Progenitor cell of endocrine pancreas (in vitro differentiated cells): ENCODE measurements at regions not wholly inside any gene's neighbourhood (a gene's known extent, or its start where the extent isn't known, plus 50 kb on each side); places are given as distances from the start of the nearest gene placed in this dataset.

Experiments
- DNase-seq: peaks from one replicate; pipeline ENCODE4 v3.0.0; 2021; ENCODE audit warnings: low spot score; ENCODE audit not compliant: unreplicated experiment
- H3K27ac Mint-ChIP-seq: 2 replicates; pipeline ENCODE4 v1.8.0; 2021; ENCODE audit warnings: mild to moderate bottlenecking, moderate library complexity, mixed read lengths
- H3K27me3 Mint-ChIP-seq: 2 replicates; pipeline ENCODE4 v1.8.0; 2021; ENCODE audit warnings: mixed read lengths
- H3K36me3 Mint-ChIP-seq: 2 replicates; pipeline ENCODE4 v1.8.0; 2022; ENCODE audit warnings: mixed read lengths; ENCODE audit not compliant: insufficient read depth
- H3K4me1 Mint-ChIP-seq: 2 replicates; pipeline ENCODE4 v1.8.0; 2021; ENCODE audit warnings: low read depth, mixed read lengths
- H3K4me3 Mint-ChIP-seq: 2 replicates; pipeline ENCODE4 v1.8.0; 2021; ENCODE audit warnings: low read depth, mild to moderate bottlenecking, moderate library complexity, mixed read lengths
- H3K9me3 Mint-ChIP-seq: 2 replicates; pipeline ENCODE4 v1.8.0; 2021; ENCODE audit warnings: low read depth, mixed read lengths
- CTCF ChIP-seq: fragments of 200-600 bp; sonication (generic); IDR thresholded peaks from one replicate; pipeline ENCODE4 v1.5.0; 2021; ENCODE audit warnings: antibody characterized with exemption, mild to moderate bottlenecking; ENCODE audit not compliant: unreplicated experiment

DNA sequence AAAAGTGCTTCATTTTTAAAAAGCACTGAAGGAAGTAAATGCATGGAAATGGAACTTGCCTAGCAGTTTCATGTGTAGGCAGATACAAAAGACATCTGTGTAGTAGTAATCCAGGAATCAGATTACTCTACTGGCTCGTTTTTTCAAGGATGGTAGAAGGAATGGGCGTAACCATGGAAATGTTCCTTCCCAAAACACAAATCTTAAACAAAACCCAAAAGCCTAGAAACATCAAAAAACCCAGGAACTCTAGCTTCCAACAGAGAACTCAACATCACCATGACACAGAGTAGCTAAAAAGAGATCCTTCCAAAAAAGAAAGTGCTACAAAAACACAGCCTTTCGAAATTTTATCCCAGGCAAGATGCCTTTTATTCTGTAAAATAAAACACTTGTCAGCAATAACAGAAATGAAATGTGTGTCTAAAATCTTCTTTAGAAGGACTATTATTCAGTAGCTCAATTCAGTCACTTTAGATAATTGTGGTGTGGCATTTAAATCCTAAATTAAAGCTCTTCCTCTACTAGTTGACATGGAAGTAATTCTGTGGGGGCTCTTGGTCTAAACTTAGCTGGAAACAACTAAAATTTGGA lies 81.7 kb downstream of the FAM217A start:
- TF ChIP-seq CTCF, result no peak
- no peak for DNase-seq
- no peaks in the 10 kb centered on the region for H3K9me3 Mint-ChIP-seq
- no peak overlapping the region for H3K27ac Mint-ChIP-seq
- no peaks in the 10 kb centered on the region for H3K4me1 Mint-ChIP-seq
- H3K36me3 Mint-ChIP-seq, result no peaks in the 10 kb centered on the region
- H3K27me3 Mint-ChIP-seq, result no peaks in the 10 kb centered on the region
- no peak overlapping the region for H3K4me3 Mint-ChIP-seq

GRCh38 chr6:3999800-4000661 lies 78.9 kb downstream of the FAM217A start:
- TF ChIP-seq CTCF, result no peak
- H3K4me3 Mint-ChIP-seq, result no peak overlapping the region
- peaks cover under 1% of the 10 kb centered on the region for H3K4me1 Mint-ChIP-seq
- H3K27ac Mint-ChIP-seq, result no peak overlapping the region
- H3K27me3 Mint-ChIP-seq, result no peaks in the 10 kb centered on the region
- H3K9me3 Mint-ChIP-seq, result no peaks in the 10 kb centered on the region
- no peak for DNase-seq
- H3K36me3 Mint-ChIP-seq, result no peaks in the 10 kb centered on the region

DNA sequence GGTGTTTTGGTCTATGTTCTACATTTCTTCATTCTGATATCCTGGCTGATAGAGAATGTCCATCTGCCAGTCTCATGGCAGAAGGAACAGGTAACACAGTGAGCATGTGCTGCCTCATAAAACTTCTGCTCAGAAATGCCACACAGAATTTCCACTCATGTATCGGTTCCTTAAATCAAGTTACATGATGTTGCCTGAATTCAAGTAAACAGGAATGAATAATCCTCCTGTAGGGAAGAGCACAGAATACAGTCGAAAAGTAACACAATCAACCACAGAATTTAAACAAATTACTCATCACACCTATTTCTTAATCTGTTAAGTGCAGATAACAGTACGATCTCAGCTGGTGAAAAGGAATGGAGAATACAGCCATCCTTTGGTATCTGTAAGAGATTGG lies 74.7 kb downstream of the FAM217A start:
- no peaks in the 10 kb centered on the region for H3K27me3 Mint-ChIP-seq
- peaks cover 8% of the 10 kb centered on the region for H3K4me1 Mint-ChIP-seq
- H3K9me3 Mint-ChIP-seq, result no peaks in the 10 kb centered on the region
- no peak for DNase-seq
- H3K36me3 Mint-ChIP-seq, result no peaks in the 10 kb centered on the region
- no peak for TF ChIP-seq CTCF
- no peak overlapping the region for H3K4me3 Mint-ChIP-seq
- no peak overlapping the region for H3K27ac Mint-ChIP-seq

DNA sequence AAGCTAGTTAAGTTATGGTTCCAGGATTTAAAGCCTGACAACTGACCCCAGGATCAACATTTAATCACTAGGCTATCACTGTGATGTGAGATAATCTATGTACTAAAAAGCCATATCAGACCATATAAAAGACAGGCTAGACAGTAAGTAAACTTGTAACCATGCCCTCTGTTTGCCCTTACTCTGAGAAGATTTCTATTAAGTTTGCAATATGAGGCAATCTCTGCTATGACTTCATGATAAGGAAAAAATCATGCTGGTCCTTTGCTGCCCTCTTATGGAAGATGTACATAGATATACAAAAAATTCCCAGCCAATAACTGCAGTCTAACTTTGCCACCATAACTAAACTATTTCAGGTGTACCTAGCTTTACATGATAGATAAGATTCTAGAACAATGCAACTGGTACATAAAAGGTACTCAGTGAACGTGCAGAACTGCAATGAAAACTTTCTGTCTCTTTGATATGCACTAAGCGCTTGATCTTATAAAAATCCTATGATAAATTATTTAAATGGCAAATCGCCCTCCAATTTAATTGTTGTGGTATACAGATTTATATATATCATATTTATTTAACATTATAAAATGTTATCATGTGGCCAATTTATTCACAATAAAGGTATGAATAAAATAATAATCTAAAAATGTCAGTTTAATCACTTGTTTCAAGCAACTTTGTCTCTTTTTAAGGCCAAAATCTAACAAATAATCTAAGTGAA lies 70.5 kb downstream of the FAM217A start:
- Mint-ChIP-seq H3K4me3 (no peak overlapping the region), H3K27ac (no peak overlapping the region), H3K27me3 (no peaks in the 10 kb centered on the region), H3K4me1 (peaks cover 16% of the 10 kb centered on the region), H3K9me3 (peaks cover 7% of the 10 kb centered on the region), H3K36me3 (peaks cover 13% of the 10 kb centered on the region)
- no peak for DNase-seq
- TF ChIP-seq CTCF, result peak; percentile 51

DNA sequence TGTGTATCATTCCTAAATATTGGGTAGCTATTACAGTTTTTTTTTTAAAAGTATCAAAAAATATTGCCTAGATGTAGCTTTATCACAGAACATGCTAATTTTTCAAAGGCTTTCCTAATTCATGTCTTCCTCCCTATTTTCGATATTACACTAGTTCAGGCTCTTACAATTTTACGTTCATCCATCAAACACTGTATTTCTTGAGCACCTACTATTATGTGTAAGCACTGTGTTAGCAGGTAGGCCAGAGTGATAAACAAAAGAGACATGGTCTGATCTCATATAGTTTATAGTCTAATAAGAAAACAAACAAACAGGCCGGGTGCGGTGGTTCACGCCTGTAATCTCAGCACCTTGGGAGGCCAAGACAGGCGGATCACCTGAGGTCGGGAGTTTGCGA lies 69.5 kb downstream of the FAM217A start:
- Mint-ChIP-seq H3K36me3 (peaks cover 22% of the 10 kb centered on the region), H3K27ac (no peak overlapping the region), H3K4me3 (no peak overlapping the region), H3K4me1 (peaks cover 16% of the 10 kb centered on the region), H3K27me3 (no peaks in the 10 kb centered on the region), H3K9me3 (peaks cover 7% of the 10 kb centered on the region)
- TF ChIP-seq CTCF, result no peak
- no peak for DNase-seq
